SK-N-SH treated with all-trans-retinoic acid at 6 μM for 48 hours (cell line): ENCODE measurements at regions not wholly inside any gene's neighbourhood (a gene's known extent, or its start where the extent isn't known, plus 50 kb on each side); places are given as distances from the start of the nearest gene placed in this dataset.
"Not testable (repeated sequence)": the region's sequence is repeated elsewhere in the genome, so short reads cannot be mapped to it uniquely, and the experiment has no call there.

ENCODE experiments used
- ATAC-seq: fragments of 200-7000 bp; cut with Tn5 transposase; 3 replicates; pipeline ENCODE4 v1.9.1; 2020; ENCODE audit warnings: mild to moderate bottlenecking, moderate library complexity
- ARNTL ChIP-seq: fragments of 450-650 bp; formaldehyde crosslinking; IDR thresholded peaks from 2 replicates; pipeline ENCODE4 v1.5.0; 2020; ENCODE audit warnings: low read depth, mild to moderate bottlenecking, moderate library complexity, borderline replicate concordance
- BACH2 ChIP-seq: fragments of 250-450 bp; sonication (Bioruptor Pico); IDR thresholded peaks from 2 replicates; pipeline ENCODE4 v1.9.0; 2021; ENCODE audit warnings: mild to moderate bottlenecking, borderline replicate concordance
- CREB5 ChIP-seq: fragments of 250-450 bp; sonication (Bioruptor Pico); IDR thresholded peaks from 2 replicates; pipeline ENCODE4 v1.5.1; 2020; ENCODE audit warnings: low read depth, mild to moderate bottlenecking, moderate library complexity
- CSDC2 ChIP-seq: fragments of 250-450 bp; sonication (Bioruptor Pico); IDR thresholded peaks from 2 replicates; pipeline ENCODE4 v1.5.0; 2020; ENCODE audit warnings: mild to moderate bottlenecking, moderate library complexity
- CSRNP3 ChIP-seq: fragments of 250-450 bp; sonication (Bioruptor Pico); IDR thresholded peaks from 2 replicates; pipeline ENCODE4 v1.5.1; 2021; ENCODE audit warnings: mild to moderate bottlenecking, moderate library complexity
- ESRRG ChIP-seq: fragments of 250-450 bp; sonication (Bioruptor Pico); IDR thresholded peaks from 2 replicates; pipeline ENCODE4 v1.6.1; 2021; ENCODE audit warnings: mild to moderate bottlenecking
- GLIS3 ChIP-seq: fragments of 250-450 bp; sonication (Bioruptor Pico); IDR thresholded peaks from 2 replicates; pipeline ENCODE4 v1.5.0; 2020; ENCODE audit warnings: mild to moderate bottlenecking, moderate library complexity
- ISL1 ChIP-seq: fragments of 250-450 bp; sonication (Bioruptor Pico); IDR thresholded peaks from 2 replicates; pipeline ENCODE4 v2.1.2; 2022; ENCODE audit warnings: mild to moderate bottlenecking, moderate library complexity
- PPARA ChIP-seq: fragments of 250-450 bp; sonication (Bioruptor Pico); IDR thresholded peaks from 2 replicates; pipeline ENCODE4 v1.5.0; 2020; ENCODE audit warnings: mild to moderate bottlenecking, borderline replicate concordance
- RARB ChIP-seq: fragments of 250-450 bp; sonication (Bioruptor Pico); IDR thresholded peaks from 2 replicates; pipeline ENCODE4 v1.8.0; 2021; ENCODE audit warnings: mild to moderate bottlenecking, moderate library complexity
- SNAI2 ChIP-seq: fragments of 250-450 bp; sonication (Bioruptor Pico); IDR thresholded peaks from 2 replicates; pipeline ENCODE4 v1.5.0; 2020; ENCODE audit warnings: mild to moderate bottlenecking, moderate library complexity
- TCF4 ChIP-seq: fragments of 250-450 bp; sonication (Bioruptor Pico); IDR thresholded peaks from 2 replicates; pipeline ENCODE4 v1.8.0; 2021; ENCODE audit warnings: mild to moderate bottlenecking, moderate library complexity, borderline replicate concordance
- TOX ChIP-seq: fragments of 250-450 bp; sonication (Bioruptor Pico); IDR thresholded peaks from 2 replicates; pipeline ENCODE4 v1.8.0; 2021; ENCODE audit warnings: mild to moderate bottlenecking, moderate library complexity, borderline replicate concordance
- TSHZ2 ChIP-seq: fragments of 250-450 bp; sonication (Bioruptor Pico); IDR thresholded peaks from 2 replicates; pipeline ENCODE4 v1.5.0; 2020; ENCODE audit warnings: mild to moderate bottlenecking, moderate library complexity
- ZC3H10 ChIP-seq: fragments of 250-450 bp; sonication (Bioruptor Pico); IDR thresholded peaks from 2 replicates; pipeline ENCODE4 v1.5.1; 2021; ENCODE audit warnings: mild to moderate bottlenecking, moderate library complexity
- ZFP3 ChIP-seq: fragments of 250-450 bp; sonication (Bioruptor Pico); IDR thresholded peaks from 2 replicates; pipeline ENCODE4 v1.5.0; 2020; ENCODE audit warnings: mild to moderate bottlenecking, moderate library complexity
- ZNF565 ChIP-seq: fragments of 450-650 bp; formaldehyde crosslinking; conservative IDR thresholded peaks from 2 replicates; pipeline ENCODE4 v1.5.0; 2020; ENCODE audit warnings: low read depth, mild to moderate bottlenecking, moderate library complexity
- ZNF70 ChIP-seq: fragments of 450-650 bp; formaldehyde crosslinking; IDR thresholded peaks from 2 replicates; pipeline ENCODE4 v1.5.0; 2020; ENCODE audit warnings: mild to moderate bottlenecking, moderate library complexity
- ZNF8 ChIP-seq: fragments of 450-650 bp; formaldehyde crosslinking; IDR thresholded peaks from 2 replicates; pipeline ENCODE4 v1.5.0; 2020; ENCODE audit warnings: mild to moderate bottlenecking, moderate library complexity
- TF ChIP-seq, protein P1 (sequence below): fragments of 250-450 bp; sonication (Bioruptor Pico); IDR thresholded peaks from 2 replicates; pipeline ENCODE4 v1.8.0; 2021; ENCODE audit warnings: low read depth, mild to moderate bottlenecking, moderate library complexity, borderline replicate concordance
- TF ChIP-seq, protein P2 (sequence below): fragments of 250-450 bp; sonication (Bioruptor Pico); IDR thresholded peaks from 2 replicates; pipeline ENCODE4 v1.8.0; 2020; ENCODE audit warnings: mild to moderate bottlenecking, moderate library complexity, borderline replicate concordance

- no peak for ATAC-seq
- no peak for TF ChIP-seq ZNF70 (CRISPR knock-in tag)
- TF ChIP-seq GLIS3 (CRISPR knock-in tag): no peak
- TF ChIP-seq TSHZ2: no peak
- no peak for TF ChIP-seq CREB5
- no peak for TF ChIP-seq TCF4 (CRISPR knock-in tag)
- TF ChIP-seq, protein P1, sequence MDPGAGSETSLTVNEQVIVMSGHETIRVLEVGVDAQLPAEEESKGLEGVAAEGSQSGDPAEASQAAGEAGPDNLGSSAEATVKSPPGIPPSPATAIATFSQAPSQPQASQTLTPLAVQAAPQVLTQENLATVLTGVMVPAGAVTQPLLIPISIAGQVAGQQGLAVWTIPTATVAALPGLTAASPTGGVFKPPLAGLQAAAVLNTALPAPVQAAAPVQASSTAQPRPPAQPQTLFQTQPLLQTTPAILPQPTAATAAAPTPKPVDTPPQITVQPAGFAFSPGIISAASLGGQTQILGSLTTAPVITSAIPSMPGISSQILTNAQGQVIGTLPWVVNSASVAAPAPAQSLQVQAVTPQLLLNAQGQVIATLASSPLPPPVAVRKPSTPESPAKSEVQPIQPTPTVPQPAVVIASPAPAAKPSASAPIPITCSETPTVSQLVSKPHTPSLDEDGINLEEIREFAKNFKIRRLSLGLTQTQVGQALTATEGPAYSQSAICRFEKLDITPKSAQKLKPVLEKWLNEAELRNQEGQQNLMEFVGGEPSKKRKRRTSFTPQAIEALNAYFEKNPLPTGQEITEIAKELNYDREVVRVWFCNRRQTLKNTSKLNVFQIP (CRISPR knock-in tag): no peak
- TF ChIP-seq, protein P2, sequence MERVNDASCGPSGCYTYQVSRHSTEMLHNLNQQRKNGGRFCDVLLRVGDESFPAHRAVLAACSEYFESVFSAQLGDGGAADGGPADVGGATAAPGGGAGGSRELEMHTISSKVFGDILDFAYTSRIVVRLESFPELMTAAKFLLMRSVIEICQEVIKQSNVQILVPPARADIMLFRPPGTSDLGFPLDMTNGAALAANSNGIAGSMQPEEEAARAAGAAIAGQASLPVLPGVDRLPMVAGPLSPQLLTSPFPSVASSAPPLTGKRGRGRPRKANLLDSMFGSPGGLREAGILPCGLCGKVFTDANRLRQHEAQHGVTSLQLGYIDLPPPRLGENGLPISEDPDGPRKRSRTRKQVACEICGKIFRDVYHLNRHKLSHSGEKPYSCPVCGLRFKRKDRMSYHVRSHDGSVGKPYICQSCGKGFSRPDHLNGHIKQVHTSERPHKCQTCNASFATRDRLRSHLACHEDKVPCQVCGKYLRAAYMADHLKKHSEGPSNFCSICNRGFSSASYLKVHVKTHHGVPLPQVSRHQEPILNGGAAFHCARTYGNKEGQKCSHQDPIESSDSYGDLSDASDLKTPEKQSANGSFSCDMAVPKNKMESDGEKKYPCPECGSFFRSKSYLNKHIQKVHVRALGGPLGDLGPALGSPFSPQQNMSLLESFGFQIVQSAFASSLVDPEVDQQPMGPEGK (CRISPR knock-in tag): no peak
- no peak for TF ChIP-seq ZNF565 (CRISPR knock-in tag)
- TF ChIP-seq ZC3H10 (CRISPR knock-in tag): no peak
- TF ChIP-seq ZFP3 (CRISPR knock-in tag): no peak
- no peak for TF ChIP-seq TOX (CRISPR knock-in tag)
- TF ChIP-seq, all 23 proteins: peak for 0
Measured at GRCh38 chr11:112537846-112538330, 277.2 kb upstream of the PLET1 start.

DNA sequence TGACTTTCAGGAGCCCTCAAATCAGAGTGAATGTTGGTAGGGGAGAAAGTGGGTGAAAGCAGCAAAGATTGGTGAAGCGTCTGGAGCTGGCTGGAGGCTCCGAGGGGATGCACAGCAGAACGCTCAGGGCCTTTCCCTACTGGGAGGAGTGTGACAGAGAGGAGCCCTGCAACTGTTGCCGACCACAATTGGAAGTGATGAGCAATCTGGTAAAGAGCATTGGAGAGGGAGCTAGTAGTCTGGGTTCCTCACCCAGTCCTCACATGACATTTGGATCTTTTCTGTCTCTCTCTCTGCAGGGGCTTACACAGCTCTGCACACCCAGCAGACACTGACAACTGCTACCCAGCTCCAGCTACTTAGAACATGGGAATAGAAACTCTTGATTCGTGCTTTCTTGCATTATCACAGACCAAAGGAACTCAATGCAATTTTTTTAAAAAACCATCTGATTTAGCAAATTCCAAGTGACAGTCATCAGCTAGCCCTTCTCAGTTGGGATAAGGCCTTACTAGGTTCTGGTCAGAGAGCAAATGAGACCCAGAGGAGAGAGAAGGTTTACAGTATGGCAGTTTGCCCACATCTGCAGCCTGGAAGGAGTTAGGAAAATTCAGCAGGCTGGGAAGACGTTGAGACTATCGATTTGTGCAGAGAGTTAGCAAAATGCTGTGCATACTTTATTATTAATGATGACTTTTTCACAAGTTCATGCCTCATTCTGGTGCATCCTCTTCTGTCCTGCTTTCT lies 278.0 kb upstream of the PLET1 start:
- ATAC-seq: no peak
- TF ChIP-seq BACH2 (CRISPR knock-in tag) (no peak), ESRRG (CRISPR knock-in tag) (no peak), ARNTL (CRISPR knock-in tag) (no peak), ZFP3 (CRISPR knock-in tag) (no peak), SNAI2 (CRISPR knock-in tag) (no peak)

- ATAC-seq: not testable (repeated sequence)
Measured at GRCh38 chr11:112539281-112539555, 278.6 kb upstream of the PLET1 start.

- no peak for ATAC-seq
- TF ChIP-seq ZC3H10 (CRISPR knock-in tag) (no peak), CSRNP3 (CRISPR knock-in tag) (no peak), BACH2 (CRISPR knock-in tag) (no peak), CSDC2 (no peak), PPARA (CRISPR knock-in tag) (no peak), ZNF70 (CRISPR knock-in tag) (no peak), ISL1 (CRISPR knock-in tag) (no peak), TOX (CRISPR knock-in tag) (no peak), RARB (CRISPR knock-in tag) (no peak), ZFP3 (CRISPR knock-in tag) (no peak), TSHZ2 (no peak), ARNTL (CRISPR knock-in tag) (no peak), ESRRG (CRISPR knock-in tag) (no peak), ZNF8 (CRISPR knock-in tag) (no peak)
- TF ChIP-seq, protein P2 (CRISPR knock-in tag): no peak
Measured at GRCh38 chr11:112539741-112540140, 279.1 kb upstream of the PLET1 start.
